ENCODE measurements at regions not wholly inside any gene's neighbourhood (a gene's known extent, or its start where the extent isn't known, plus 50 kb on each side); places are given as distances from the start of the nearest gene placed in this dataset.

DNA sequence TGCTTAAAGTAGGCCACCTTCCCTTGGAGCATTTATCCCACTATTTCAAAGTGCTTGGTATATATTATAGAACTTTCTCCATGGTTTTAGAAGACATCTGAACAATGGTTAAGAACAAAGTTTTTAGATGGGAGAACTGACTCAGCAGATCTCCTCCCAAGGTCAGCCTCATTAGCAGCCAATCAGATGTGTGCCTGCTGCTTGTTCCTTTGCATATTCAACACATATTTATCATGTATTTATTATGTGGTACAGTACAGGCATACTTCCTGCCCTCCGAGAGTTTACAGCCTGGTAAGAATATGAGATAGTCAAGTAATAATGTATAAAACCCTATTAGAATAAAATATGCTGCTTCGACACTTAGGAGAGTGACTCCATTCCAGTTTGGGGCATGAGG lies 120.1 kb upstream of the NRP1 start:
- H3K79me2 ChIP-seq (ENCODE audit: control insufficient read depth, insufficient read depth, low read length), result no peaks in the 10 kb centered on the region
- DNase-seq (ENCODE audit: low read depth, low spot score), result no peak
- no peaks in the 10 kb centered on the region for H3K9me3 ChIP-seq (ENCODE audit: control insufficient read depth, low read depth, low read length)
- no peak for TF ChIP-seq EZH2 (IDR thresholded peaks at IDR 0.05; ENCODE audit: low read length)
- no peaks in the 10 kb centered on the region for H4K20me1 ChIP-seq (ENCODE audit: control insufficient read depth, extremely low read depth, insufficient read depth, low read length)
- H3K27ac ChIP-seq (ENCODE audit: control insufficient read depth, insufficient read depth, low read length), result no peak overlapping the region
- H3K9me1 ChIP-seq (ENCODE audit: control insufficient read depth, extremely low read depth, insufficient read depth, low read length), result no peaks in the 10 kb centered on the region
- no peaks in the 10 kb centered on the region for H3K36me3 ChIP-seq (ENCODE audit: control insufficient read depth in 2 of 2, extremely low read depth in 1 of 2, insufficient read depth in 2 of 2, low read length in 2 of 2)
- H3K4me2 ChIP-seq (ENCODE audit: control insufficient read depth, extremely low read depth, insufficient read depth, low read depth, low read length), result no peak overlapping the region
- FAIRE-seq, result no peak
- dilution Hi-C loops (cut with MboI; ENCODE audit: extremely low pct_ligation_motif_present, low sequenced_read_pairs), result no loop called here
- H2AFZ ChIP-seq (ENCODE audit: control insufficient read depth, low read length), result no peak overlapping the region
- H3K4me1 ChIP-seq (ENCODE audit: control insufficient read depth, extremely low read depth, insufficient read depth, low read length), result no peaks in the 10 kb centered on the region
- no peak overlapping the region for H3K4me3 ChIP-seq (ENCODE audit: control insufficient read depth in 2 of 3, extremely low read depth in 1 of 3, insufficient read depth in 2 of 3, low read depth in 1 of 3, low read length in 3 of 3)
- no peaks in the 10 kb centered on the region for H3K27me3 ChIP-seq (ENCODE audit: control insufficient read depth, extremely low read depth, insufficient read depth, low read length)
- no peak overlapping the region for H3K9ac ChIP-seq (ENCODE audit: control insufficient read depth, extremely low read depth, insufficient read depth, low read length)

DNA sequence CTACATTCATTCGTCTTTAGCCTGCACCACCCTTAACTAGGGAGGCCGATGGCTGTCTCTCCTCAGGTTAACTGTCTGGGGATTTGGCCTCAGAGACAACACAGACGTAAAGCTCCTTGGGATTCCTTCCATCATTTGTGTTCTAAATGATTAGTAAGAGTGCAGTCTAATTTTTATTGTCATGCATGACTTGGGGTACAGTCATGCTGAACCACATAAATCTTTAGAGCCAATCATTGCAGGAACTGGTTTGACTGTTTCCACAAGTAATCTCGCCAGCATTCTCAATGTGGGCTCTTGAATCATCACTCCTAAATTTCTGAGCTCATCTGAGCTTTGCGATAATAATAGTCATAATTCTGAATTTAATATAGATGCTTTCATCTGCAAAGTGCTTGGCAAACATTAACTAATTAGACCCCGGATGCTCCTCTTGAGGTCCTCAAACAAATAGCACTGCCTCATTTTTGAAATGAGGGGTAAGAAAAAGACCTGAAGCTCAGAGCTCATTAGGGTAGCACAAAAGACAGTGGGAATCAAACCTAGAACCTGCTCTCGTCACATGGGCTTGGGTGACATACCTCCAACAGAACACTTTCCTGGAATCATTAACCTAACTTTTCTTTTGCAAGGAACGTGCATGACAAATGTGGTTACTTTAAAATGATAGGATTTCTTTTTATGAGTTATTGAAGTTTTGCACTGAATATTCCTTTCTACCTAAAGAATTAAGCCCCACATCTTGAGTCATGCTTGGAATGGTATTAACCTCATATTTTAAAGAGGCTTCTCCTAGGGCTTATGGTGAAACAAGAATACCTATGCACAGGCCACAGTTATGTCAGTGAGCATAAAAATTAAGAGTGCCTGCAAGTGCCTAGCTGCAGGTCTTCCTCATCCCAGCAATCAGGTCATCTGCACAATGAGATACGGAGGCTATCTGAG lies 118.9 kb upstream of the NRP1 start:
- no peaks in the 10 kb centered on the region for H4K20me1 ChIP-seq (ENCODE audit: control insufficient read depth, extremely low read depth, insufficient read depth, low read length)
- DNase-seq (ENCODE audit: low read depth, low spot score) (peak; percentile 46), FAIRE-seq (peak; percentile 63)
- H3K79me2 ChIP-seq (ENCODE audit: control insufficient read depth, insufficient read depth, low read length), result no peaks in the 10 kb centered on the region
- no peaks in the 10 kb centered on the region for H3K27me3 ChIP-seq (ENCODE audit: control insufficient read depth, extremely low read depth, insufficient read depth, low read length)
- H3K9me3 ChIP-seq (ENCODE audit: control insufficient read depth, low read depth, low read length), result no peaks in the 10 kb centered on the region
- no peak overlapping the region for H3K4me2 ChIP-seq (ENCODE audit: control insufficient read depth, extremely low read depth, insufficient read depth, low read depth, low read length)
- no peaks in the 10 kb centered on the region for H3K4me1 ChIP-seq (ENCODE audit: control insufficient read depth, extremely low read depth, insufficient read depth, low read length)
- H3K36me3 ChIP-seq (ENCODE audit: control insufficient read depth in 2 of 2, extremely low read depth in 1 of 2, insufficient read depth in 2 of 2, low read length in 2 of 2), result no peaks in the 10 kb centered on the region
- no peak for TF ChIP-seq CTCF (optimal IDR thresholded peaks at IDR 0.05 in 1 of 3, IDR thresholded peaks at IDR 0.05 in 1 of 3, conservative IDR thresholded peaks at IDR 0.05 in 1 of 3; ENCODE audit: extremely low read depth in 1 of 3, insufficient read depth in 2 of 3, low read length in 3 of 3)
- TF ChIP-seq EZH2 (IDR thresholded peaks at IDR 0.05; ENCODE audit: low read length), result no peak
- H3K27ac ChIP-seq (ENCODE audit: control insufficient read depth, insufficient read depth, low read length), result no peak overlapping the region
- dilution Hi-C loops (cut with MboI; ENCODE audit: extremely low pct_ligation_motif_present, low sequenced_read_pairs), result no loop called here
- no peak overlapping the region for H2AFZ ChIP-seq (ENCODE audit: control insufficient read depth, low read length)
- no peak overlapping the region for H3K4me3 ChIP-seq (ENCODE audit: control insufficient read depth in 2 of 3, extremely low read depth in 1 of 3, insufficient read depth in 2 of 3, low read depth in 1 of 3, low read length in 3 of 3)
- no peak overlapping the region for H3K9ac ChIP-seq (ENCODE audit: control insufficient read depth, extremely low read depth, insufficient read depth, low read length)
- H3K9me1 ChIP-seq (ENCODE audit: control insufficient read depth, extremely low read depth, insufficient read depth, low read length), result no peaks in the 10 kb centered on the region

Data from keratinocyte (primary cell).